ENCODE measurements at regions not wholly inside any gene's neighbourhood (a gene's known extent, or its start where the extent isn't known, plus 50 kb on each side); places are given as distances from the start of the nearest gene placed in this dataset.

GRCh38 chr3:66666362-66666761 lies 165.5 kb upstream of the LRIG1 start:
- H3K36me3 Mint-ChIP-seq, result no peaks in the 10 kb centered on the region
- peaks cover 0 to 3% (median 0%) of the 10 kb centered on the region in 11 donors for H3K9me3 Mint-ChIP-seq
- intact Hi-C loops (cut with micrococcal nuclease), result no loop called here

DNA sequence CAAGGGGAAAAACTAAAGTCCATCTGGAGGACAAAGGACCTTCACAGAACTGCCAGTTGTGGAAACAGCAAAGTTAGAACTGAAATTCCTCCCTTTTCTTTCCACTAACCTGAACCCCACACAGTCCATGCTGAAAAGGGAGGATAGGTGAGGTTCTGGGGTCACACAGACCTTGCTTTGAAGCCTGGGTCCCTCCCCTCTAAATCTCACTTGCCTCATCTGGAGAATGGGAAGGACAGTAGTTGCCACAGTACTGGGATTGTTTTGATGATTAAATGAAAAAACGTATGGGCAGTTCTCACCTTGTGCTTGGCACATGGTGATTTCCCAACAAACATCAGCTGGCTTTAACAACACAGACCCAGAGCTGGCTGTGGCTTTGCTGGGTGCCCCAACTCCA lies 166.4 kb upstream of the LRIG1 start:
- Mint-ChIP-seq H3K4me3 (no peak overlapping the region), H3K9me3 (peaks cover 0 to 3% (median 0%) of the 10 kb centered on the region in 11 donors), H3K36me3 (no peaks in the 10 kb centered on the region), H3K4me1 (peaks cover 0 to 5% (median 0%) of the 10 kb centered on the region in 7 donors), H3K27me3 (peaks cover 0 to 4% (median 0%) of the 10 kb centered on the region in 5 donors), H3K27ac (no peak overlapping the region)
- ChIA-PET CTCF (no interaction called here), POLR2A (no interaction called here)
- DNase-seq, result no peak
- Histone ChIP-seq H3K36me3 (ENCODE audit: control insufficient read depth in 2 of 3, insufficient read depth in 3 of 3, low read length in 3 of 3) (no peaks in the 10 kb centered on the region), H3K4me1 (ENCODE audit: control insufficient read depth in 2 of 2, insufficient read depth in 2 of 2, low read length in 2 of 2) (no peaks in the 10 kb centered on the region), H3K9me3 (ENCODE audit: control insufficient read depth in 2 of 3, low read length in 3 of 3) (no peaks in the 10 kb centered on the region), H3K4me3 (ENCODE audit: low read length) (no peak overlapping the region), H3K27ac (ENCODE audit: low read depth, low read length) (no peak overlapping the region), H3K27me3 (ENCODE audit: control insufficient read depth in 2 of 2, insufficient read depth in 2 of 2, low read length in 2 of 2) (no peaks in the 10 kb centered on the region)
- no peak for ATAC-seq
- intact Hi-C loops (cut with micrococcal nuclease), result no loop called here

More at GRCh38 chr3:66666362-66666761, 165.5 kb upstream of the LRIG1 start:
- CTCF ChIA-PET, result no interaction called here
- Histone ChIP-seq H3K36me3 (ENCODE audit: control insufficient read depth in 2 of 3, insufficient read depth in 3 of 3, low read length in 3 of 3) (no peaks in the 10 kb centered on the region), H3K9me3 (ENCODE audit: control insufficient read depth in 2 of 3, low read length in 3 of 3) (no peaks in the 10 kb centered on the region), H3K27ac (ENCODE audit: low read depth, low read length) (no peak overlapping the region), H3K4me1 (ENCODE audit: control insufficient read depth in 2 of 2, insufficient read depth in 2 of 2, low read length in 2 of 2) (no peaks in the 10 kb centered on the region), H3K4me3 (ENCODE audit: low read length) (no peak overlapping the region), H3K27me3 (ENCODE audit: control insufficient read depth in 2 of 2, insufficient read depth in 2 of 2, low read length in 2 of 2) (no peaks in the 10 kb centered on the region)
- ATAC-seq (no peak), DNase-seq (no peak)
- H3K27me3 Mint-ChIP-seq, result peaks cover 0 to 4% (median 0%) of the 10 kb centered on the region in 5 donors
- no peak overlapping the region for H3K4me3 Mint-ChIP-seq
- no peak overlapping the region for H3K27ac Mint-ChIP-seq
- POLR2A ChIA-PET, result no interaction called here
- peaks cover 0 to 4% (median 0%) of the 10 kb centered on the region in 7 donors for H3K4me1 Mint-ChIP-seq

GRCh38 chr3:66671291-66671690 lies 170.5 kb upstream of the LRIG1 start:
- no peak overlapping the region for H3K4me3 ChIP-seq (ENCODE audit: low read length)
- no peaks in the 10 kb centered on the region for H3K36me3 Mint-ChIP-seq
- H3K27ac Mint-ChIP-seq, result no peak overlapping the region
- intact Hi-C loops (cut with micrococcal nuclease), result no loop called here
- H3K4me1 Mint-ChIP-seq, result peaks cover 0 to 5% (median 0%) of the 10 kb centered on the region in 7 donors
- no peak overlapping the region for H3K27ac ChIP-seq (ENCODE audit: low read depth, low read length)
- no peaks in the 10 kb centered on the region for H3K4me1 ChIP-seq (ENCODE audit: control insufficient read depth in 2 of 2, insufficient read depth in 2 of 2, low read length in 2 of 2)
- no peaks in the 10 kb centered on the region for H3K9me3 ChIP-seq (ENCODE audit: control insufficient read depth in 2 of 3, low read length in 3 of 3)
- H3K4me3 Mint-ChIP-seq, result no peak overlapping the region
- H3K36me3 ChIP-seq (ENCODE audit: control insufficient read depth in 2 of 3, insufficient read depth in 3 of 3, low read length in 3 of 3), result no peaks in the 10 kb centered on the region
- peak in 3 of 9 donors; percentile 1 to 3 (median 1) for DNase-seq
- H3K27me3 Mint-ChIP-seq, result peaks cover 0 to 4% (median 0%) of the 10 kb centered on the region in 5 donors
- no peaks in the 10 kb centered on the region for H3K27me3 ChIP-seq (ENCODE audit: control insufficient read depth in 2 of 2, insufficient read depth in 2 of 2, low read length in 2 of 2)
- H3K9me3 Mint-ChIP-seq, result peaks cover 0 to 3% (median 0%) of the 10 kb centered on the region in 11 donors
- ATAC-seq, result no peak
- ChIA-PET CTCF (no interaction called here), POLR2A (no interaction called here)

- CTCF ChIA-PET, result no interaction called here
Observed at GRCh38 chr3:66672830-66673229, 172.0 kb upstream of the LRIG1 start.

DNA sequence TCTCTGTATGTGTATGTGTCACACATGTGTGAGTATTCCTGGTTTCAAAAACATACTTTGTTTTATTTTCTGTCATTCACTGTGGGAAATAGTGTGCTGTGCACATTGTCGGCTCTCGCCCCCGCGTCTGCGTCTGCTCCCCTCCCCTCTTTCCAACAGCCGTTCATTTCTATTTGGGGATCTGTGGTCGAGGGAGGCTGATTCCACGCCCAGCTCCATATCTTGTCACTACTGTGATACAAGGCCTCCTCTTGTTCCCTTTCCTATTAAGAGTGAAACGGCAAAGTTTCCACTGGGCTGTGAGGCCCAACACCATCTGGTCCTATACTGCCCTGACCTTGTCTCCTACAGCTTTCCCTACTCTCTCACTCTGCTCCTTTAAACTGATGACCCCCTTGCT lies 172.5 kb upstream of the LRIG1 start:
- ATAC-seq (no peak), DNase-seq (no peak)
- Mint-ChIP-seq H3K9me3 (peaks cover 0 to 3% (median 0%) of the 10 kb centered on the region in 11 donors), H3K27me3 (peaks cover 0 to 8% (median 2%) of the 10 kb centered on the region in 5 donors), H3K27ac (peak overlapping the region in 1 of 9 donors; percentile 25), H3K36me3 (no peaks in the 10 kb centered on the region), H3K4me1 (peaks cover 0 to 5% (median 0%) of the 10 kb centered on the region in 7 donors), H3K4me3 (no peak overlapping the region)
- H3K27ac ChIP-seq (ENCODE audit: low read depth, low read length), result no peak overlapping the region
- POLR2A ChIA-PET, result no interaction called here
- CTCF ChIA-PET, result no interaction called here
- H3K4me3 ChIP-seq (ENCODE audit: low read length), result no peak overlapping the region
- intact Hi-C loops (cut with micrococcal nuclease), result no loop called here
- no peaks in the 10 kb centered on the region for H3K27me3 ChIP-seq (ENCODE audit: control insufficient read depth in 2 of 2, insufficient read depth in 2 of 2, low read length in 2 of 2)
- H3K4me1 ChIP-seq (ENCODE audit: control insufficient read depth in 2 of 2, insufficient read depth in 2 of 2, low read length in 2 of 2), result no peaks in the 10 kb centered on the region
- H3K36me3 ChIP-seq (ENCODE audit: control insufficient read depth in 2 of 3, insufficient read depth in 3 of 3, low read length in 3 of 3), result no peaks in the 10 kb centered on the region
- no peaks in the 10 kb centered on the region for H3K9me3 ChIP-seq (ENCODE audit: control insufficient read depth in 2 of 3, low read length in 3 of 3)

More at GRCh38 chr3:66672830-66673229, 172.0 kb upstream of the LRIG1 start:
- no peak for DNase-seq
- Mint-ChIP-seq H3K36me3 (no peaks in the 10 kb centered on the region), H3K4me1 (peaks cover 0 to 5% (median 0%) of the 10 kb centered on the region in 7 donors), H3K27me3 (peaks cover 0 to 4% (median 0%) of the 10 kb centered on the region in 5 donors), H3K9me3 (peaks cover 0 to 3% (median 0%) of the 10 kb centered on the region in 11 donors), H3K27ac (no peak overlapping the region), H3K4me3 (no peak overlapping the region)
- POLR2A ChIA-PET, result no interaction called here
- Histone ChIP-seq H3K4me1 (ENCODE audit: control insufficient read depth in 2 of 2, insufficient read depth in 2 of 2, low read length in 2 of 2) (no peaks in the 10 kb centered on the region), H3K9me3 (ENCODE audit: control insufficient read depth in 2 of 3, low read length in 3 of 3) (no peaks in the 10 kb centered on the region), H3K4me3 (ENCODE audit: low read length) (no peak overlapping the region), H3K36me3 (ENCODE audit: control insufficient read depth in 2 of 3, insufficient read depth in 3 of 3, low read length in 3 of 3) (no peaks in the 10 kb centered on the region), H3K27ac (ENCODE audit: low read depth, low read length) (no peak overlapping the region), H3K27me3 (ENCODE audit: control insufficient read depth in 2 of 2, insufficient read depth in 2 of 2, low read length in 2 of 2) (no peaks in the 10 kb centered on the region)
- ATAC-seq, result no peak
- intact Hi-C loops (cut with micrococcal nuclease), result no loop called here

DNA sequence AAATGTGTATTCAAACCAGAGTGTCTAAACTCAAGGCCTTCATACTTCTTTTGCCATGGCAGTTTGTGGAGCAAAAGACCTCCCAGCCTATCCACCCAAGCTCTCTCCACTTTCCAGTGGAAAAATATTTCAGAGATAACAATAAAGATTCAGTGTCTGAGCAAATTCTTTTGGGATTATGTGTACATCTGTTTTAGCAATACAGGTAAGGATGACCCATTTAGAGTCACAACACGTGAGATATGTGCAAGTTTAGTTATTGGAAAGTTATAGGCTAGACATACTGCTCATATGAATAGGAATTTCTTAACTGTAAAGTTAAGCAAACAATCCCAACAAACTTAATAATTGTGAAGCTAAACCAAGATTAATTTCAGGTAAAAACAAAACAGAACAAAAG lies 174.5 kb upstream of the LRIG1 start:
- no peak overlapping the region for H3K27ac ChIP-seq (ENCODE audit: low read depth, low read length)
- ChIA-PET CTCF (no interaction called here), POLR2A (no interaction called here)
- Mint-ChIP-seq H3K4me3 (no peak overlapping the region), H3K27ac (no peak overlapping the region), H3K4me1 (peaks cover 0 to 5% (median 0%) of the 10 kb centered on the region in 7 donors), H3K27me3 (peaks cover 0 to 9% (median 4%) of the 10 kb centered on the region in 5 donors), H3K36me3 (no peaks in the 10 kb centered on the region), H3K9me3 (peaks cover 0 to 12% (median 0%) of the 10 kb centered on the region in 11 donors)
- no peak for DNase-seq
- ATAC-seq, result no peak
- H3K4me1 ChIP-seq (ENCODE audit: control insufficient read depth in 2 of 2, insufficient read depth in 2 of 2, low read length in 2 of 2), result no peaks in the 10 kb centered on the region
- no peaks in the 10 kb centered on the region for H3K9me3 ChIP-seq (ENCODE audit: control insufficient read depth in 2 of 3, low read length in 3 of 3)
- intact Hi-C loops (cut with micrococcal nuclease), result no loop called here
- H3K27me3 ChIP-seq (ENCODE audit: control insufficient read depth in 2 of 2, insufficient read depth in 2 of 2, low read length in 2 of 2), result no peaks in the 10 kb centered on the region
- no peaks in the 10 kb centered on the region for H3K36me3 ChIP-seq (ENCODE audit: control insufficient read depth in 2 of 3, insufficient read depth in 3 of 3, low read length in 3 of 3)
- no peak overlapping the region for H3K4me3 ChIP-seq (ENCODE audit: low read length)

GRCh38 chr3:66692042-66692765 lies 191.4 kb upstream of the LRIG1 start:
- H3K27me3 ChIP-seq (ENCODE audit: control insufficient read depth in 2 of 2, insufficient read depth in 2 of 2, low read length in 2 of 2), result no peaks in the 10 kb centered on the region
- no peak overlapping the region for H3K27ac Mint-ChIP-seq

More at GRCh38 chr3:66692042-66692765, 191.4 kb upstream of the LRIG1 start:
- POLR2A ChIA-PET, result no interaction called here
- no peak overlapping the region for H3K4me3 Mint-ChIP-seq
- Histone ChIP-seq H3K9me3 (ENCODE audit: control insufficient read depth in 2 of 3, low read length in 3 of 3) (no peaks in the 10 kb centered on the region), H3K4me3 (ENCODE audit: low read length) (no peak overlapping the region), H3K27ac (ENCODE audit: low read depth, low read length) (no peak overlapping the region), H3K36me3 (ENCODE audit: control insufficient read depth in 2 of 3, insufficient read depth in 3 of 3, low read length in 3 of 3) (no peaks in the 10 kb centered on the region), H3K4me1 (ENCODE audit: control insufficient read depth in 2 of 2, insufficient read depth in 2 of 2, low read length in 2 of 2) (no peaks in the 10 kb centered on the region)
- DNase-seq (no peak), ATAC-seq (no peak)
- H3K36me3 Mint-ChIP-seq, result peaks cover 0 to 5% (median 0%) of the 10 kb centered on the region in 5 donors
- H3K27me3 Mint-ChIP-seq, result peaks cover 0 to 16% (median 4%) of the 10 kb centered on the region in 5 donors
- CTCF ChIA-PET, result no interaction called here
- intact Hi-C loops (cut with micrococcal nuclease), result no loop called here
- H3K9me3 Mint-ChIP-seq, result peaks cover 0 to 3% (median 0%) of the 10 kb centered on the region in 11 donors
- no peaks in the 10 kb centered on the region for H3K4me1 Mint-ChIP-seq
